ENCODE measurements at regions not wholly inside any gene's neighbourhood (a gene's known extent, or its start where the extent isn't known, plus 50 kb on each side); places are given as distances from the start of the nearest gene placed in this dataset.

DNA sequence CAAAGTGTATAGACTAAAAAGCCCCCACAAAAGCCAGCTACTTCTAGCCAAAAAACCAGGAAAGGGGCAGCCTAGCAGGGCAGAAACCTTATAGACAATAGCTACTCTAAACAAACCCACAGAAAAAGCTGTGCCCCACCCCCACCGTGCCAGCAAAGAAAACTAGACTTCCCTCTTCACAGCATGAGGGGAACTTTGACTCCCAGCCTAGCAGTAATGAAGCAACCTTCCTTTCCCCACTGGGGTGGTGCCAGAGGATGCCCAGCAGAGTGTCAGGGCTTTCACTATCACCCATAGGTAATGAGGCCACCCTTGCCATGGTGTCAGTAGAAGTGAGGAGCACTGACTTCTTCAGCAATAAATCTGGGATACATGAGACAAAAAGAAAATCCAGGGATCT, 99.0 kb upstream of the LGSN start:
- H3K4me1 ChIP-seq (ENCODE audit: control insufficient read depth, insufficient read depth, low read length), result no peaks in the 10 kb centered on the region
- no peaks in the 10 kb centered on the region for H3K36me3 ChIP-seq (ENCODE audit: control insufficient read depth in 2 of 2, insufficient read depth in 1 of 2, low read length in 2 of 2)
- H3K4me3 ChIP-seq (ENCODE audit: low read depth, low read length), result no peak overlapping the region
- H3K27ac ChIP-seq (ENCODE audit: extremely low read depth, low read depth, low read length), result no peak overlapping the region
- CTCF ChIA-PET, result no interaction called here
- no peak for TF ChIP-seq ZNF791 (tag by site-specific recombination; IDR thresholded peaks at IDR 0.05)
- no peak for TF ChIP-seq ZNF571 (tag by site-specific recombination; IDR thresholded peaks at IDR 0.05)
- TF ChIP-seq SALL2 (tag by site-specific recombination; IDR thresholded peaks at IDR 0.05; ENCODE audit: borderline replicate concordance), result no peak
- TF ChIP-seq MZF1 (tag by site-specific recombination; IDR thresholded peaks at IDR 0.05; ENCODE audit: borderline replicate concordance), result no peak
- no peak for TF ChIP-seq ZNF544 (tag by site-specific recombination; IDR thresholded peaks at IDR 0.05)
- no peak for TF ChIP-seq ZNF473 (tag by site-specific recombination; IDR thresholded peaks at IDR 0.05)
- TF ChIP-seq ZNF785 (tag by site-specific recombination; IDR thresholded peaks at IDR 0.05), result no peak
- TF ChIP-seq GLIS2 (tag by site-specific recombination; IDR thresholded peaks at IDR 0.05), result no peak
- TF ChIP-seq ZFHX2 (tag by site-specific recombination; conservative IDR thresholded peaks at IDR 0.05), result no peak
- TF ChIP-seq RBAK (tag by site-specific recombination; IDR thresholded peaks at IDR 0.05), result no peak
- no peak for TF ChIP-seq PRDM1 (tag by site-specific recombination; IDR thresholded peaks at IDR 0.05)
- TF ChIP-seq ZNF174 (tag by site-specific recombination; IDR thresholded peaks at IDR 0.05), result no peak
- POLR2A ChIA-PET, result no interaction called here
- H3K9me3 ChIP-seq (ENCODE audit: control insufficient read depth, insufficient read depth, low read depth, low read length), result no peaks in the 10 kb centered on the region

DNA sequence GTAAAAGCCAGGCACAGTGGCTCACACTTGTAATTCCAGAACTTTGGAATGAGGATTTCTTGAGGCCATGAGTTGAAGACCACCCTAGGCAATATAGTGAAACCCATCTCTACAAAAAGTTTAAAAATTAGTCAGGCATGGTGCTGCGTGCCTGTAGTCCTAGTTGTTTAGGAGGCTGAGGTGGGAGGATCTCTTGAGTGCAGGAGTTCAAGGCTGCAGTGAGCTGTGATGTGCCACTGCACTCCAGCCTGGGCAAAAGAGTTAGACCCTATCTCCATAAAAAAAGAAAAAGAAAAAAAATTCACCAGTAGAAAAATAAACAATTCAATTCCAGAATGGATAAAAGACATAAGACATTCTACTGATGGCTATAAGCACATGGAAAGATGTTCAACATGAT, 104.9 kb upstream of the LGSN start:
- Histone ChIP-seq H3K9me3 (ENCODE audit: control insufficient read depth, insufficient read depth, low read depth, low read length) (no peaks in the 10 kb centered on the region), H3K36me3 (ENCODE audit: control insufficient read depth in 2 of 2, insufficient read depth in 1 of 2, low read length in 2 of 2) (no peaks in the 10 kb centered on the region), H3K4me1 (ENCODE audit: control insufficient read depth, insufficient read depth, low read length) (no peaks in the 10 kb centered on the region), H3K27ac (ENCODE audit: extremely low read depth, low read depth, low read length) (no peak overlapping the region), H3K4me3 (ENCODE audit: low read depth, low read length) (no peak overlapping the region)
- CTCF ChIA-PET, result interaction anchor here (1.6 kb wide), 1 partner anchor 72 kb away, joined by 3 read pairs; no protein-coding TSS in a partner anchor
- TF ChIP-seq TCF7L2 (IDR thresholded peaks at IDR 0.05; ENCODE audit: borderline replicate concordance, low read depth, low read length), result no peak
- TF ChIP-seq, protein P1, sequence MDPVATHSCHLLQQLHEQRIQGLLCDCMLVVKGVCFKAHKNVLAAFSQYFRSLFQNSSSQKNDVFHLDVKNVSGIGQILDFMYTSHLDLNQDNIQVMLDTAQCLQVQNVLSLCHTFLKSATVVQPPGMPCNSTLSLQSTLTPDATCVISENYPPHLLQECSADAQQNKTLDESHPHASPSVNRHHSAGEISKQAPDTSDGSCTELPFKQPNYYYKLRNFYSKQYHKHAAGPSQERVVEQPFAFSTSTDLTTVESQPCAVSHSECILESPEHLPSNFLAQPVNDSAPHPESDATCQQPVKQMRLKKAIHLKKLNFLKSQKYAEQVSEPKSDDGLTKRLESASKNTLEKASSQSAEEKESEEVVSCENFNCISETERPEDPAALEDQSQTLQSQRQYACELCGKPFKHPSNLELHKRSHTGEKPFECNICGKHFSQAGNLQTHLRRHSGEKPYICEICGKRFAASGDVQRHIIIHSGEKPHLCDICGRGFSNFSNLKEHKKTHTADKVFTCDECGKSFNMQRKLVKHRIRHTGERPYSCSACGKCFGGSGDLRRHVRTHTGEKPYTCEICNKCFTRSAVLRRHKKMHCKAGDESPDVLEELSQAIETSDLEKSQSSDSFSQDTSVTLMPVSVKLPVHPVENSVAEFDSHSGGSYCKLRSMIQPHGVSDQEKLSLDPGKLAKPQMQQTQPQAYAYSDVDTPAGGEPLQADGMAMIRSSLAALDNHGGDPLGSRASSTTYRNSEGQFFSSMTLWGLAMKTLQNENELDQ (tag by site-specific recombination; IDR thresholded peaks at IDR 0.05; ENCODE audit: low read depth), result no peak
- TF ChIP-seq ZFP37 (tag by site-specific recombination; IDR thresholded peaks at IDR 0.05), result no peak
- TF ChIP-seq, protein P2, sequence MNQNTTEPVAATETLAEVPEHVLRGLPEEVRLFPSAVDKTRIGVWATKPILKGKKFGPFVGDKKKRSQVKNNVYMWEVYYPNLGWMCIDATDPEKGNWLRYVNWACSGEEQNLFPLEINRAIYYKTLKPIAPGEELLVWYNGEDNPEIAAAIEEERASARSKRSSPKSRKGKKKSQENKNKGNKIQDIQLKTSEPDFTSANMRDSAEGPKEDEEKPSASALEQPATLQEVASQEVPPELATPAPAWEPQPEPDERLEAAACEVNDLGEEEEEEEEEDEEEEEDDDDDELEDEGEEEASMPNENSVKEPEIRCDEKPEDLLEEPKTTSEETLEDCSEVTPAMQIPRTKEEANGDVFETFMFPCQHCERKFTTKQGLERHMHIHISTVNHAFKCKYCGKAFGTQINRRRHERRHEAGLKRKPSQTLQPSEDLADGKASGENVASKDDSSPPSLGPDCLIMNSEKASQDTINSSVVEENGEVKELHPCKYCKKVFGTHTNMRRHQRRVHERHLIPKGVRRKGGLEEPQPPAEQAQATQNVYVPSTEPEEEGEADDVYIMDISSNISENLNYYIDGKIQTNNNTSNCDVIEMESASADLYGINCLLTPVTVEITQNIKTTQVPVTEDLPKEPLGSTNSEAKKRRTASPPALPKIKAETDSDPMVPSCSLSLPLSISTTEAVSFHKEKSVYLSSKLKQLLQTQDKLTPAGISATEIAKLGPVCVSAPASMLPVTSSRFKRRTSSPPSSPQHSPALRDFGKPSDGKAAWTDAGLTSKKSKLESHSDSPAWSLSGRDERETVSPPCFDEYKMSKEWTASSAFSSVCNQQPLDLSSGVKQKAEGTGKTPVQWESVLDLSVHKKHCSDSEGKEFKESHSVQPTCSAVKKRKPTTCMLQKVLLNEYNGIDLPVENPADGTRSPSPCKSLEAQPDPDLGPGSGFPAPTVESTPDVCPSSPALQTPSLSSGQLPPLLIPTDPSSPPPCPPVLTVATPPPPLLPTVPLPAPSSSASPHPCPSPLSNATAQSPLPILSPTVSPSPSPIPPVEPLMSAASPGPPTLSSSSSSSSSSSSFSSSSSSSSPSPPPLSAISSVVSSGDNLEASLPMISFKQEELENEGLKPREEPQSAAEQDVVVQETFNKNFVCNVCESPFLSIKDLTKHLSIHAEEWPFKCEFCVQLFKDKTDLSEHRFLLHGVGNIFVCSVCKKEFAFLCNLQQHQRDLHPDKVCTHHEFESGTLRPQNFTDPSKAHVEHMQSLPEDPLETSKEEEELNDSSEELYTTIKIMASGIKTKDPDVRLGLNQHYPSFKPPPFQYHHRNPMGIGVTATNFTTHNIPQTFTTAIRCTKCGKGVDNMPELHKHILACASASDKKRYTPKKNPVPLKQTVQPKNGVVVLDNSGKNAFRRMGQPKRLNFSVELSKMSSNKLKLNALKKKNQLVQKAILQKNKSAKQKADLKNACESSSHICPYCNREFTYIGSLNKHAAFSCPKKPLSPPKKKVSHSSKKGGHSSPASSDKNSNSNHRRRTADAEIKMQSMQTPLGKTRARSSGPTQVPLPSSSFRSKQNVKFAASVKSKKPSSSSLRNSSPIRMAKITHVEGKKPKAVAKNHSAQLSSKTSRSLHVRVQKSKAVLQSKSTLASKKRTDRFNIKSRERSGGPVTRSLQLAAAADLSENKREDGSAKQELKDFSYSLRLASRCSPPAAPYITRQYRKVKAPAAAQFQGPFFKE (tag by site-specific recombination; IDR thresholded peaks at IDR 0.05; ENCODE audit: borderline replicate concordance), result no peak
- TF ChIP-seq, protein P3, sequence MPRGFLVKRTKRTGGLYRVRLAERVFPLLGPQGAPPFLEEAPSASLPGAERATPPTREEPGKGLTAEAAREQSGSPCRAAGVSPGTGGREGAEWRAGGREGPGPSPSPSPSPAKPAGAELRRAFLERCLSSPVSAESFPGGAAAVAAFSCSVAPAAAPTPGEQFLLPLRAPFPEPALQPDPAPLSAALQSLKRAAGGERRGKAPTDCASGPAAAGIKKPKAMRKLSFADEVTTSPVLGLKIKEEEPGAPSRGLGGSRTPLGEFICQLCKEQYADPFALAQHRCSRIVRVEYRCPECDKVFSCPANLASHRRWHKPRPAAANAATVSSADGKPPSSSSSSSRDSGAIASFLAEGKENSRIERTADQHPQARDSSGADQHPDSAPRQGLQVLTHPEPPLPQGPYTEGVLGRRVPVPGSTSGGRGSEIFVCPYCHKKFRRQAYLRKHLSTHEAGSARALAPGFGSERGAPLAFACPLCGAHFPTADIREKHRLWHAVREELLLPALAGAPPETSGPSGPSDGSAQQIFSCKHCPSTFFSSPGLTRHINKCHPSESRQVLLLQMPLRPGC (tag by site-specific recombination; IDR thresholded peaks at IDR 0.05), result no peak
- TF ChIP-seq ZNF596 (tag by site-specific recombination; IDR thresholded peaks at IDR 0.05), result no peak
- TF ChIP-seq SP3 (tag by site-specific recombination; IDR thresholded peaks at IDR 0.05), result no peak
- POLR2A ChIA-PET, result interaction anchor here (0.5 kb wide), 1 partner anchor 217 kb away, joined by 3 read pairs; no protein-coding TSS in a partner anchor

Measured in HEK293 (cell line).